Activated CD8-positive, alpha-beta memory T cell treated with anti-CD3 and anti-CD28 coated beads for 1 hour (primary cell): ENCODE measurements at regions not wholly inside any gene's neighbourhood (a gene's known extent, or its start where the extent isn't known, plus 50 kb on each side); places are given as distances from the start of the nearest gene placed in this dataset.
"Not testable (repeated sequence)": the region's sequence is repeated elsewhere in the genome, so short reads cannot be mapped to it uniquely, and the experiment has no call there.

ENCODE experiments used
- DNase-seq, 2 donors: peaks; one replicate each; pipeline ENCODE4 v3.0.0-alpha.2; 2020; ENCODE audit warnings: low read depth in 1 of 2; ENCODE audit errors: extremely low read depth in 1 of 2

DNA sequence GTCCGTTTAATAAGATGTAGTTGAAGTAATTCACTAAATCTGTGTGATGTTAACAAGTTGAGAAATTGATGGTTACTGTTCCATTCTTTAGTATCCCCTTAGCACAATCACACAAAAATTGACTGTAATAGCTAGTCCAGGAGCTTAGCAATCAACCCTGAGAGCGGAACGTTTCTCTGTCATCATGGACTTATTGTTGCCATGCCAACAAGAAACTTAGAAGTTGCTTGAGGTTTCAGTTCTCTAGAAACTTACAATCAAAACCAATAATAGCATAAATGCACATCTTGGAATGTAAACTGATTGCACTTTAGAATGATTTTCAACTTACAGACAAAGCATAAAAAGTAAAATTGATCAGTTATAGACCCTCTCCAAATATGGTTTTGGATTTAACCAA, 125.4 kb upstream of the ANKH start:
- no peak for DNase-seq

GRCh38 chr5:14995229-14995628, 123.7 kb upstream of the ANKH start:
- no peak for DNase-seq

GRCh38 chr5:14993459-14994133, 122.0 kb upstream of the ANKH start:
- DNase-seq, result not testable (repeated sequence)

GRCh38 chr5:14992751-14993458, 121.3 kb upstream of the ANKH start:
- peak; percentile 12 to 32 for DNase-seq

DNA sequence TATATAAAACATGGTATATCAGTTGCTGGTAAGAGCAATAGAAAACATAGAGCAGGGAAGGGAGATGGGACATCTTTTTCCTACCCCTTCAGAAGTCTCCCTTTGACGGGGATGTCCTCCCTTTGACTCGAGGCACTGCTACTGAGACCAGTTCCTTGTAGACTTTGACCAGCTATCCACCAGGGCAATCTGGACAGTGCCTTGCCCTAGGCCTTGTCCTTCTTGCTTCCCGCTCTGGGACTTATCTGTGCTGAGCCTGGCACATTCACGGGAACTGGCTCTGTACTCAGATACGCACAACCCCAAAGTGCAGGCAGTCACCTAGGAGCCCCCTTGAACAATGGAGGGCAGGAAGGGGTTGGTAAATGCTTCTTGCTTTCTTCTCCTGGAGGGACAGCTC, 116.6 kb upstream of the ANKH start:
- DNase-seq, result no peak

GRCh38 chr5:14986413-14986812, 114.8 kb upstream of the ANKH start:
- DNase-seq, result no peak

GRCh38 chr5:14983666-14984441, 112.3 kb upstream of the ANKH start:
- DNase-seq, result no peak

DNA sequence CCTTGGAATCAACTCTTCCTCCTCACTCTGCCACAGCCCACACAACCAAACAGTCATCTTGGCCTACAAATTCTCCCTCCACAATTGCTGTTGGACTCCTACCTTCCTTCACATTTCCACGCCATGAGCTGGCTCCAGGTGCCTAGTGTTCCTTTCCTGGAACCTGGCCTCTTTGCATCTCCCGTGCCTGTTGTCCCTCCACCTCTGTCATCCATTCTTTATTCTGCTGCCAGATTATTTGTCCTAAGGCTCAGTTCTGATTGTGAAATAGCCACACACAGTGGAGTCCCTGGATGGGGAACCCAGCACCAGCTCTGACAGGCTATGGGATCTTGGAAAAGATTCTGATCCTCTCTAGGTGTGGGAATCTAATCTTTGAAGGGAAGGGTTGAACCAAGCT, 109.1 kb upstream of the ANKH start:
- DNase-seq, result no peak

- DNase-seq, result no peak
Measured at GRCh38 chr5:14977058-14977685, 105.6 kb upstream of the ANKH start.

DNA sequence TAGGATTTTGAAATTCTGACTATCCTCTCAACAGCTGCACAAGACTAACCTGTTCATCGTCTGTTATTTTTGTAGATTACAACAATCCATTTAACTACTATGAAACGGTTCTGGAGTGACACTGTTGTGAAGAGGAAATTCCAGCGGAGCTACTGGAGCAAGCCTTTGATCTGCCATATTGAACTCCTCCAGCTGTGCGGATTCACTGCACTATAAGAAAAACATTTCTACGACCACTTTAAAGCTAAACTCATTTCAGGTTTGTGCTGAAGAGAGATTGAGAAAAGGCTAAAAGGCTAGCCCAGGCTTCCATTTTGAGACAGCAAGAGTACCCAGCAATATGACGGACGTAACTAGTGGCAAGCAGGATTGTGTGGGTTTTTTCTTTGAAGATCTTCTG, 104.9 kb upstream of the ANKH start:
- no peak for DNase-seq

GRCh38 chr5:14971873-14972272, 100.3 kb upstream of the ANKH start:
- DNase-seq, result no peak

DNA sequence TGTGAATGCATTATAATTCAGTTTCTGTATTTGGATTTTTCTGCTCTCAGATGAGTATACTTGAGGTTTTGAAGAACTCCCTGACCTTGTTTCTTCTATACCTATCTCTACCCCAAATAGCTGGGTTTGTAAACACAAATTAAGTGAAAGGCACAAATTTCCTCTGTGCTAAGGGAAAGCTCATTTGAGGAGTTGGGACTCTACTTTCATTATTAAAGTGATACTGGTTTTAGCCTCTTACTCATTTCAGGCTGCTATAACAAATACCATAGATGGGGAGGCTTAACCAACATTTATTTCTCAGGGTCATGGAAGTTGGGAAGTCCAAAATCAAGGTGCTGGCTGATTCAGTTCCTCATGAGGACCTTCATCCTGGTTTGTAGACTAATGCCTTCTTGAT, 97.2 kb upstream of the ANKH start:
- DNase-seq, result no peak

DNA sequence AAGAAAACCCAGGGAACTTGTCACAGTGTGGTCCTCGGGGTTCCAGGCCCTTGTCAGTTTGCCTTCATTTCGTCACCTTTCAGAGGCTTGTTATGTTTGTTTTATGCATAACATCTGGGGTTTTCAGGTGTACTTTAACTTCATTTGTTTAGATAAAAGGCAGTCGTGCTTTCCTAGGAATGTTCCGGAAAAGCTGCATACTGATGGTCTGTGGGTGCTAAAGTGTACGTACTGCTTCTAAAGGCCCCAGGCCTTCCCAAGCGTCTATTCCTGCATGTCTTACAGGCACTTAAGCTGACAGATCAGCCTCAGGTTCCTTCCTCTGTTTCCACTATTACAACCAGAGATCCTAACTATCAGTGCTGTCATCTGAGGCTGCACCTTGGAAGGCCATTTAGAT, 95.6 kb upstream of the ANKH start:
- no peak for DNase-seq

GRCh38 chr5:14965815-14966214, 94.2 kb upstream of the ANKH start:
- DNase-seq, result no peak

DNA sequence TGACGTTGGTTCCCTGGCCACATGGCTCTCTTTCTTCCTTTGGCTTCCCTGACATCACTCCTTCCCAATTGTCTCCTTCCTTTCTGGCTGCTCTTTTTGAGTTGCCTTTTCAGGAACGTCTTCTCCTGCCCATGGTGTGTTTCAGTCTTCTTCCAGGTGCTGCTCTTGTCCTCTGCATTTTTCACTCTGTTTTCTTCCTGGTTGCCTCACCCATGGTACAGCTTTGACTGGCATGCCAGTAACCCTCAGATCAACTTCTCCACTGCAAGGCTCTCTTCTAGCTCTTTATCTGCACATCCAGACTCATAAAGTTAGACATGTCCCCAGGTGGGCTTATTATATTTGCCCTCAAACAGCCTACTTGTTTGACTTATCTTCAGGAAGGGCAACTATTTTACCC, 91.0 kb upstream of the ANKH start:
- DNase-seq, result no peak

DNA sequence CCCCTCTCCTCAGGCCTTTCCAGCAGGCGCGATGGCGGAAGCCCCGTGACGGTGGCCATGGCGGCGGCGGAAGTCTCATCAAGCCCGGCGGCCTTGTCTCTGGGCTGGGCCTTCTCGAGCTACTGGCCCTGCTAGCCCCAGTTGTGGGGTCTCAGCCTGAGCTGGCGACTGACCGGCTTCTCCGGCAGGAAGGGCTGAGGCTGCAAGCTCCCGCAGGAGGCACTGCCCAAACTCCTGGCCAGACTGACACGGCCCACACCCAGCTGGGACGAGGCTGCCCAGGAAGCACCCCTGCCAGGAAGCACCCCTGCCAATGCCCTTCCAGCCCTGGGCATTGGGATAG, 88.5 kb upstream of the ANKH start:
- no peak for DNase-seq

DNA sequence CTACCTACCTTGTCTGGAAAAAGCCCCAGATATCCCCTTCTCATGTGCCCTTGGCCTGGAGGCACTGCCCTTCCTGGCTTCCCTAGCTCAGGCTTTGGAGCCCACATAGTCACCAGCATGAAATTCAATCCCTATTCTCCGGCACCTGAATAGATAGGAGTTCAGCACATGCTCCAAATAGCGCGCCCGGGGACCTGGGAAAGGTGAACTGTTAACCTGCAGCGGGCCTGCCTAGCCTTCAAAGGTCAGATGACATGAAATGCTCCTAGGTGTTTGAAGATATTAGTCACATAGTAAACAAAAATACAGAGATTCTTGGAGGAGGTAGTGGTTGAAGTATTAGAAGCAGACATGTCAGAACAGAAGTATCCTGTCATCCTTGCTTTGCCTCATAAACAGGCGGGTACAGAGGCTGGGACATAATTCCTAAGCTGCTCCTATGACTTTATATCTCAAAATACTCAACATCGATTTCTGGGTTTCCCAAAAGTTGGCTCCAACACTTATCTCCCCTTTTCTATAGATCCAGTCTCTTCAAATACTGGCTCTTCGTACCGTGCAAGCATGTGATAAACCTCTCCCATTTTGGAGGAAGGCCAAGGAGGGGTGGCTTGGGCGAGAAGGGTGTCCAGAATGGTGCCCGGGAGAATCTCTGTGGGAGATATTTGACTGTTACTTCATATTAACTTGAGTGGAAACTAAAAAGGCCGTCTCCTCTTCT, 88.0 kb upstream of the ANKH start:
- DNase-seq, result no peak

DNA sequence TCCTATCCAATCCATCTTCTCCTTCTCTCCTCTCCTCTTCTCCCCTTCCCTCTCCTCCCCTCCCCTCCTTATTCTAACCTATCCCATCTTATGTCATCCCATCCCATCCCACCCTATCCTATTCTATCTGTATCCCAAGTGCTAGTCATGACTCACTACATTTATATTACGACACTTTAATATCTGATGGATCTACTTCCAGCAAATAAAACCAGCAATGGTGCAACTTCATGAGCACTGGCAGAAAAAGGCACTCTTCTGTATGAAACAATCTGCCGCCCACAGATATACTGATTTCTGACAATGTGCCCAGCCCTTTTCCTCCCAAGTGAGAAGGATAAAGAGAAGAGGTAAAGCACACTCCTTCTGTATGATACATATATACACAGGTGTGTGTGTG, 86.6 kb upstream of the ANKH start:
- no peak for DNase-seq

DNA sequence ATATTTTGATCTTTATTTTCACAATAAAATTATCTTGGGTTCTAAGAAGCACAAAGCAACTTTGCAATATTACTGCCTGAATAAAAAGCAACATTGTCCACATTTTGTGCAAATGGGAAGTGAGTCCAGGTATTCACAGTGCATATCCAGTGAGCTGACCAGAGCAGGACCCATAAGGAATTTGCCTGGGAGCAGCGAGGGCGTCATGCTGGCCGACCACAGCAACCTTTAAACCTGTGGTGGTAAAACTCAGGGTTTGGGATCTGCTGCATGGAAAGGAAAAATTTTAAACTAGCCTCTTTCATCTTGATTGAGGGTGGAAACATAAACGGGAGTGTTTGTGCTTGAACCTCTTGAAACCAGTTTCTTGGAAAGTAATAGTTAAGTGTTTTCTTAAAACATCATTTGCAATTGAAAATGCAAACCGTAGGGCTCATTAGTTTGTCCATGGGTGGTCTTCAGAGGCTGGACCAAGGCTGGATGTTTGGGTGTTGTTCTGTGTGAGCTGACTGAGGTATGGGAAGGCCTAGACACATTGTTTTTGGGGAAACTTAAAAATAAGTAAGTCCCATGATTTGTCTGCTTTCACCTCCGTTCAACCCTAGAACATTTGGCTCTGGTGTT, 85.0 kb upstream of the ANKH start:
- no peak for DNase-seq

DNA sequence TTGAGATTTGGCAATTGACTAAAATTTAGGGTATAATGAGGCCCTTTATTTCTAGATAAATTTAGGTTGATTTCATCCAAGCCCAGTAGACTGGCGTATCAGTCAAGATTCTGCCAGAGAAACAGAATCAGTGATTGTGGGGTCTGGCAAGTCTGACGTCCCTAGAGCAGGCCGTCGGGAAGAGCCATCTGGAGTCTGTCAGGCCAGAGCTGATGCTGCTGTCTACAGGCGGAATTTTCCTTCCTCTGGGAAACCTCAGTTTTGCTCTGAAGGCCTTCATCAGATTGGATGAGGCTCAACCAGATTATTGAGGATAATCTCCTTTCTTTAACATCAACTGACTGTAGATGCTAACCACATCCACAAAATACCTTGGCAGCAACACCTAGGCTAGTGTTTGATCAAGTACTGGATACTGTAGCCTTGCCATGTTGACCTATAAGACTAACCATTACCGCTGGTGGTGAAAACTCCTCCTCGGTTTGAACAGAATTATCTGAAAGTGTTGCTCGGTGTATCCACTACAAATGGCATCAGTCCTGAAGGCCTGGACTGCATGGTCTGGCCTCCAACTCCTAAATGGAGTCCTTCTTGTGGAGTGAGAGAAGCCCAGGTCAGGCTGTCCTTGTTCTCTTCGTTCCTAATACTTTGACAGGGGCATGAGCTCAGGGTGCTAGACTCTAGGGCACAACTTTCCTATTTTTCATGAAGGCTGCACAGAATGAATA, 83.2 kb upstream of the ANKH start:
- DNase-seq, result no peak
